WTC11 (cell line): ENCODE measurements at regions not wholly inside any gene's neighbourhood (a gene's known extent, or its start where the extent isn't known, plus 50 kb on each side); places are given as distances from the start of the nearest gene placed in this dataset.

ENCODE experiments used
- ATAC-seq: fragments of 200-7000 bp; cut with Tn5 transposase; 2 replicates; pipeline ENCODE4 v1.10.0; 2021; ENCODE audit warnings: mild to moderate bottlenecking, moderate library complexity
- CTCF ChIA-PET: fragments of 300-600 bp; sonication (Branson Sonifier 250); formaldehyde crosslinking; loops from one replicate; lab custom pipeline; 2021; ENCODE audit warnings: antibody characterized with exemption; lab: Charles Lee
- POLR2A ChIA-PET: fragments of 350-600 bp; sonication (Branson Sonifier 250); formaldehyde crosslinking; loops from one replicate; lab custom pipeline; 2021; ENCODE audit warnings: antibody characterized with exemption; lab: Charles Lee
- DNase-seq: peaks from one replicate; pipeline ENCODE4 v3.0.0; 2021; ENCODE audit warnings: low spot score
- H3K27ac Mint-ChIP-seq: 2 replicates; pipeline ENCODE4 v1.8.0; 2021; ENCODE audit warnings: mixed read lengths
- H3K27me3 Mint-ChIP-seq: 2 replicates; pipeline ENCODE4 v1.8.0; 2021; ENCODE audit warnings: low read depth, mild to moderate bottlenecking, moderate library complexity, mixed read lengths
- H3K36me3 Mint-ChIP-seq: 2 replicates; pipeline ENCODE4 v1.8.0; 2021; ENCODE audit warnings: mixed read lengths
- H3K4me1 Mint-ChIP-seq: 2 replicates; pipeline ENCODE4 v1.8.0; 2022; ENCODE audit warnings: mixed read lengths
- H3K4me3 Mint-ChIP-seq: 2 replicates; pipeline ENCODE4 v1.8.0; 2021; ENCODE audit warnings: mild to moderate bottlenecking, moderate library complexity, mixed read lengths
- H3K9me3 Mint-ChIP-seq: 2 replicates; pipeline ENCODE4 v1.8.0; 2021; ENCODE audit warnings: mixed read lengths
- ESRRA ChIP-seq: sonication (generic); formaldehyde crosslinking; IDR thresholded peaks from 2 replicates; pipeline ENCODE4 v1.8.1; 2022; ENCODE audit warnings: mild to moderate bottlenecking, missing genetic modification reagents, borderline replicate concordance
- FOXJ3 ChIP-seq: sonication (generic); formaldehyde crosslinking; IDR thresholded peaks from 2 replicates; pipeline ENCODE4 v1.9.0; 2021; ENCODE audit warnings: missing genetic modification reagents, mild to moderate bottlenecking, borderline replicate concordance
- FOXK1 ChIP-seq: sonication (generic); formaldehyde crosslinking; IDR thresholded peaks from 2 replicates; pipeline ENCODE4 v1.8.0; 2022; ENCODE audit warnings: mild to moderate bottlenecking, moderate library complexity, missing genetic modification reagents
- FOXP1 ChIP-seq: sonication (generic); formaldehyde crosslinking; IDR thresholded peaks from 2 replicates; pipeline ENCODE4 v1.8.0; 2022; ENCODE audit warnings: missing genetic modification reagents, mild to moderate bottlenecking, moderate library complexity, borderline replicate concordance
- GABPB1 ChIP-seq: sonication (generic); formaldehyde crosslinking; IDR thresholded peaks from 2 replicates; pipeline ENCODE4 v1.8.1; 2023; ENCODE audit warnings: mild to moderate bottlenecking, missing genetic modification reagents
- GRHL2 ChIP-seq: fragments of 250-450 bp; sonication (Bioruptor Pico); IDR thresholded peaks from 2 replicates; pipeline ENCODE4 v1.8.0; 2022; ENCODE audit warnings: mild to moderate bottlenecking, moderate library complexity; ENCODE audit not compliant: insufficient replicate concordance, severe bottlenecking
- MXD4 ChIP-seq: fragments of 250-450 bp; sonication (Bioruptor Pico); IDR thresholded peaks from 2 replicates; pipeline ENCODE4 v1.8.0; 2021; ENCODE audit warnings: mild to moderate bottlenecking, moderate library complexity, borderline replicate concordance
- NFATC4 ChIP-seq: fragments of 250-450 bp; sonication (Bioruptor Pico); IDR thresholded peaks from 2 replicates; pipeline ENCODE4 v1.9.0; 2021; ENCODE audit warnings: mild to moderate bottlenecking
- NFYB ChIP-seq: sonication (generic); formaldehyde crosslinking; conservative IDR thresholded peaks from 2 replicates; pipeline ENCODE4 v1.8.0; 2022; ENCODE audit warnings: low read depth, missing genetic modification reagents
- RELA ChIP-seq: sonication (generic); formaldehyde crosslinking; IDR thresholded peaks from 2 replicates; pipeline ENCODE4 v1.8.1; 2022; ENCODE audit warnings: missing genetic modification reagents, mild to moderate bottlenecking, borderline replicate concordance
- SMAD4 ChIP-seq: sonication (generic); formaldehyde crosslinking; IDR thresholded peaks from 2 replicates; pipeline ENCODE4 v1.8.0; 2022; ENCODE audit warnings: mild to moderate bottlenecking, missing genetic modification reagents
- SOX15 ChIP-seq: fragments of 250-450 bp; sonication (Bioruptor Pico); IDR thresholded peaks from 2 replicates; pipeline ENCODE4 v1.9.0; 2021; ENCODE audit warnings: mild to moderate bottlenecking
- ZNF219 ChIP-seq: sonication (generic); formaldehyde crosslinking; IDR thresholded peaks from 2 replicates; pipeline ENCODE4 v1.8.0; 2023; ENCODE audit warnings: missing genetic modification reagents, mild to moderate bottlenecking, borderline replicate concordance
- ZNF396 ChIP-seq: fragments of 250-450 bp; sonication (Bioruptor Pico); IDR thresholded peaks from 2 replicates; pipeline ENCODE4 v1.8.0; 2021; ENCODE audit warnings: mild to moderate bottlenecking, moderate library complexity, borderline replicate concordance
- ZNF423 ChIP-seq: fragments of 250-450 bp; sonication (Bioruptor Pico); IDR thresholded peaks from 2 replicates; pipeline ENCODE4 v2.1.2; 2022; ENCODE audit warnings: mild to moderate bottlenecking, moderate library complexity
- TF ChIP-seq, protein P1 (sequence below): fragments of 250-450 bp; sonication (Bioruptor Pico); conservative IDR thresholded peaks from 2 replicates; pipeline ENCODE4 v1.9.0; 2021; ENCODE audit warnings: mild to moderate bottlenecking
- TF ChIP-seq, protein P2 (sequence below): sonication (generic); formaldehyde crosslinking; IDR thresholded peaks from 2 replicates; pipeline ENCODE4 v1.8.0; 2022; ENCODE audit warnings: mild to moderate bottlenecking, missing genetic modification reagents
- TF ChIP-seq, protein P3 (sequence below): fragments of 250-450 bp; sonication (Bioruptor Pico); IDR thresholded peaks from 2 replicates; pipeline ENCODE4 v1.9.0; 2021; ENCODE audit warnings: mild to moderate bottlenecking
- TF ChIP-seq, protein P4 (sequence below): sonication (generic); formaldehyde crosslinking; IDR thresholded peaks from 2 replicates; pipeline ENCODE4 v1.8.1; 2022; ENCODE audit warnings: missing genetic modification reagents, borderline replicate concordance
- TF ChIP-seq, protein P5 (sequence below): fragments of 250-450 bp; sonication (Bioruptor Pico); IDR thresholded peaks from 2 replicates; pipeline ENCODE4 v1.9.0; 2021; ENCODE audit warnings: mild to moderate bottlenecking
- TF ChIP-seq, protein P6 (sequence below): sonication (generic); formaldehyde crosslinking; IDR thresholded peaks from 2 replicates; pipeline ENCODE4 v1.8.1; 2023; ENCODE audit warnings: mild to moderate bottlenecking, missing genetic modification reagents
- TF ChIP-seq, protein P7 (sequence below): sonication (generic); formaldehyde crosslinking; IDR thresholded peaks from 2 replicates; pipeline ENCODE4 v1.8.0; 2023; ENCODE audit warnings: missing genetic modification reagents, mild to moderate bottlenecking, borderline replicate concordance

DNA sequence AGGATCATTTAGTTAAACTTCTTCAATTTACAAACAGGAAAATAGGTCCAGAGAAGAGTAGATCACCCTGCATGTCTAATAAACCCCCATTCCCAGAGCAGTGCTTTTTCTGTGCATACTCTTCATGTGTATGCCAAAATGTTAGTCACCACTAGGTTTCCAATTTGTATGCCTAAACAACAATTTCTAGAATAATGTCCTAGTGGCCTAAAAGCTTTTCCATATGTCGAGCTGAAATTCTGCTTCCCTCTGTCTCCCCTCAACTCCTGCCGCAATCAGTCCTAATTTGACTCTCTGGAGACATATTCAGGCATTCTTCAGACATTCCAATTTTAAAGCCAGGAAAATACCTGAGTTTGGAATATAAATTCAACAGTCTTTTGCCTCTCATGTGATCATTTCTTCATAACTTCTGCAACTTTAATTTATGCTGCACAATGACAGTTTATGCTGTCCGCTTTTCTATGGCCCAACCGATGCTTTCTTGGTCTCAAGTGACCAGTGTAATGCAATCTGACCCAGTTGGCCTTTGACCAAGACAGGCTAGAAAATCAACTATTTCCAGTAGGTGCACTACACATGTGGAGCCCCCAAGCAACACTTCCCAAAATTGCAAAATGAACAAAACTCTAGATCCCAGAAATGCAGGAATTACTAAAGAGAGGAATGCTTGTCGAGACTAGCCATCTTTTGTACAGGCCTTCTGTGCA lies 122.9 kb upstream of the FMR1 start (continued):
- TF ChIP-seq MXD4 (CRISPR knock-in tag) (no peak), GRHL2 (CRISPR knock-in tag) (no peak), SOX15 (CRISPR knock-in tag) (no peak), ZNF219 (CRISPR knock-in tag) (no peak)
- TF ChIP-seq, protein P1, sequence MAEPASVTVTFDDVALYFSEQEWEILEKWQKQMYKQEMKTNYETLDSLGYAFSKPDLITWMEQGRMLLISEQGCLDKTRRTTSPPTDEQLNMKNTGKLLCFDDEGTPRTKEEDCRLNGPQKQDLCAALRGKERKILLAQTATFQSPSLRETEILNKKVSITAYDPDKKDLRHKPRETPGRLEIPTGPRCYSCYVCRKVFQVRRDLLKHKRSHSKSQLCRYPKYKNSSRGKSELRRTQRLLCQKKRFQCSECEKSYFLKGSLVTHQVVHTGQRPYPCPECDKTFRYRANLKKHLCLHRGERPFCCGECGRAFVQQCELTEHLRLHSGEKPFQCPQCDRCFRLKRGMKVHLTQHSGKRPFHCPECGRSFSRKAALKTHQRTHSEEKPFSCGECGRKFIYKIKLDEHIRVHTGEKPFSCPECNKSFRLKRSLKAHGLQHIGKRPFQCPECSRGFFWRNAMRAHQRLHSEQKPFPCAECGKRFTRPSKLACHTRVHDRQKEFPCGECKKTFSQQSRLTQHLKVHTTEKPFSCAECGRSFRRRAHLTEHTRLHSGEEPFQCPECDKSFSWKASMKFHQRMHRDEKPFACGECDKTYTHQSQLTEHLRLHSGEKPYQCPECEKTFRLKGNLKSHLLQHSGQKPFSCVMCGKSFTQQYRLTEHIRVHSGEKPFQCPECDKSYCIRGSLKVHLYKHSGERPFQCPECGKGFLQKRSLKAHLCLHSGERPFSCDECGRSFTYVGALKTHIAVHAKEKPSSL (CRISPR knock-in tag) = no peak
- TF ChIP-seq, protein P2, sequence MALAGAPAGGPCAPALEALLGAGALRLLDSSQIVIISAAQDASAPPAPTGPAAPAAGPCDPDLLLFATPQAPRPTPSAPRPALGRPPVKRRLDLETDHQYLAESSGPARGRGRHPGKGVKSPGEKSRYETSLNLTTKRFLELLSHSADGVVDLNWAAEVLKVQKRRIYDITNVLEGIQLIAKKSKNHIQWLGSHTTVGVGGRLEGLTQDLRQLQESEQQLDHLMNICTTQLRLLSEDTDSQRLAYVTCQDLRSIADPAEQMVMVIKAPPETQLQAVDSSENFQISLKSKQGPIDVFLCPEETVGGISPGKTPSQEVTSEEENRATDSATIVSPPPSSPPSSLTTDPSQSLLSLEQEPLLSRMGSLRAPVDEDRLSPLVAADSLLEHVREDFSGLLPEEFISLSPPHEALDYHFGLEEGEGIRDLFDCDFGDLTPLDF (CRISPR knock-in tag) = no peak

DNA sequence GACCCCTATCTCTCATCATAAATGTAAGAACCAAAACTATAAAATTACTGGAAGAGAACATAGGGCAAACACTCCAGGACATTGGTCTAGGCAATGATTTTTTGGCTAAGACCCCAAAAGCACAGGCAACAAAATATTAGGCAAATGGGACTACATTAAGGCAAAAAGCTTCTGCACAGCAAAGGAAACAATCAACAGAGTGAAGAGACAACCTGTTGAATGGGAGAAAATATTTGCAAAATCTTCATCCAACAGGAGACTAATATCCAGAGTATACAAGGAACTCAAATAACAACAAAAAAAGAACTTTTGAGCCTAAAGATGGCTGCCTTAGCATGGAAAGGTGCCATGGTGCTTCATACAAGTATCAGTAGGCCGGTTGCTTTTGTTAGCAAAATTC lies 111.1 kb upstream of the FMR1 start:
- H3K4me1 Mint-ChIP-seq = no peaks in the 10 kb centered on the region
- ATAC-seq = no peak
- H3K36me3 Mint-ChIP-seq = peaks cover 10% of the 10 kb centered on the region
- no peak overlapping the region for H3K27ac Mint-ChIP-seq
- CTCF ChIA-PET = no interaction called here
- peaks cover 53% of the 10 kb centered on the region for H3K9me3 Mint-ChIP-seq
- no peaks in the 10 kb centered on the region; the same call in 1 of the 2 replicates for H3K27me3 Mint-ChIP-seq
- DNase-seq = no peak
- no peak overlapping the region for H3K4me3 Mint-ChIP-seq
- POLR2A ChIA-PET = no interaction called here
- TF ChIP-seq FOXK1 (CRISPR knock-in tag) (no peak), GABPB1 (no peak), RELA (CRISPR knock-in tag) (no peak), ZNF396 (CRISPR knock-in tag) (no peak), NFYB (CRISPR knock-in tag) (no peak), FOXJ3 (CRISPR knock-in tag) (no peak), FOXP1 (CRISPR knock-in tag) (no peak), ESRRA (CRISPR knock-in tag) (no peak), SMAD4 (no peak), ZNF423 (CRISPR knock-in tag) (no peak), NFATC4 (CRISPR knock-in tag) (no peak), GRHL2 (CRISPR knock-in tag) (no peak)
- TF ChIP-seq, protein P3, sequence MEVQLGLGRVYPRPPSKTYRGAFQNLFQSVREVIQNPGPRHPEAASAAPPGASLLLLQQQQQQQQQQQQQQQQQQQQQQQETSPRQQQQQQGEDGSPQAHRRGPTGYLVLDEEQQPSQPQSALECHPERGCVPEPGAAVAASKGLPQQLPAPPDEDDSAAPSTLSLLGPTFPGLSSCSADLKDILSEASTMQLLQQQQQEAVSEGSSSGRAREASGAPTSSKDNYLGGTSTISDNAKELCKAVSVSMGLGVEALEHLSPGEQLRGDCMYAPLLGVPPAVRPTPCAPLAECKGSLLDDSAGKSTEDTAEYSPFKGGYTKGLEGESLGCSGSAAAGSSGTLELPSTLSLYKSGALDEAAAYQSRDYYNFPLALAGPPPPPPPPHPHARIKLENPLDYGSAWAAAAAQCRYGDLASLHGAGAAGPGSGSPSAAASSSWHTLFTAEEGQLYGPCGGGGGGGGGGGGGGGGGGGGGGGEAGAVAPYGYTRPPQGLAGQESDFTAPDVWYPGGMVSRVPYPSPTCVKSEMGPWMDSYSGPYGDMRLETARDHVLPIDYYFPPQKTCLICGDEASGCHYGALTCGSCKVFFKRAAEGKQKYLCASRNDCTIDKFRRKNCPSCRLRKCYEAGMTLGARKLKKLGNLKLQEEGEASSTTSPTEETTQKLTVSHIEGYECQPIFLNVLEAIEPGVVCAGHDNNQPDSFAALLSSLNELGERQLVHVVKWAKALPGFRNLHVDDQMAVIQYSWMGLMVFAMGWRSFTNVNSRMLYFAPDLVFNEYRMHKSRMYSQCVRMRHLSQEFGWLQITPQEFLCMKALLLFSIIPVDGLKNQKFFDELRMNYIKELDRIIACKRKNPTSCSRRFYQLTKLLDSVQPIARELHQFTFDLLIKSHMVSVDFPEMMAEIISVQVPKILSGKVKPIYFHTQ = no peak
- TF ChIP-seq, protein P4, sequence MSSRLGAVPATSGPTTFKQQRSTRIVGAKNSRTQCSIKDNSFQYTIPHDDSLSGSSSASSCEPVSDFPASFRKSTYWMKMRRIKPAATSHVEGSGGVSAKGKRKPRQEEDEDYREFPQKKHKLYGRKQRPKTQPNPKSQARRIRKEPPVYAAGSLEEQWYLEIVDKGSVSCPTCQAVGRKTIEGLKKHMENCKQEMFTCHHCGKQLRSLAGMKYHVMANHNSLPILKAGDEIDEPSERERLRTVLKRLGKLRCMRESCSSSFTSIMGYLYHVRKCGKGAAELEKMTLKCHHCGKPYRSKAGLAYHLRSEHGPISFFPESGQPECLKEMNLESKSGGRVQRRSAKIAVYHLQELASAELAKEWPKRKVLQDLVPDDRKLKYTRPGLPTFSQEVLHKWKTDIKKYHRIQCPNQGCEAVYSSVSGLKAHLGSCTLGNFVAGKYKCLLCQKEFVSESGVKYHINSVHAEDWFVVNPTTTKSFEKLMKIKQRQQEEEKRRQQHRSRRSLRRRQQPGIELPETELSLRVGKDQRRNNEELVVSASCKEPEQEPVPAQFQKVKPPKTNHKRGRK (CRISPR knock-in tag) = no peak
- TF ChIP-seq, protein P5, sequence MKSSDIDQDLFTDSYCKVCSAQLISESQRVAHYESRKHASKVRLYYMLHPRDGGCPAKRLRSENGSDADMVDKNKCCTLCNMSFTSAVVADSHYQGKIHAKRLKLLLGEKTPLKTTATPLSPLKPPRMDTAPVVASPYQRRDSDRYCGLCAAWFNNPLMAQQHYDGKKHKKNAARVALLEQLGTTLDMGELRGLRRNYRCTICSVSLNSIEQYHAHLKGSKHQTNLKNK (CRISPR knock-in tag) = no peak
- TF ChIP-seq, protein P6, sequence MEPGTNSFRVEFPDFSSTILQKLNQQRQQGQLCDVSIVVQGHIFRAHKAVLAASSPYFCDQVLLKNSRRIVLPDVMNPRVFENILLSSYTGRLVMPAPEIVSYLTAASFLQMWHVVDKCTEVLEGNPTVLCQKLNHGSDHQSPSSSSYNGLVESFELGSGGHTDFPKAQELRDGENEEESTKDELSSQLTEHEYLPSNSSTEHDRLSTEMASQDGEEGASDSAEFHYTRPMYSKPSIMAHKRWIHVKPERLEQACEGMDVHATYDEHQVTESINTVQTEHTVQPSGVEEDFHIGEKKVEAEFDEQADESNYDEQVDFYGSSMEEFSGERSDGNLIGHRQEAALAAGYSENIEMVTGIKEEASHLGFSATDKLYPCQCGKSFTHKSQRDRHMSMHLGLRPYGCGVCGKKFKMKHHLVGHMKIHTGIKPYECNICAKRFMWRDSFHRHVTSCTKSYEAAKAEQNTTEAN (CRISPR knock-in tag) = no peak
- TF ChIP-seq, protein P7, sequence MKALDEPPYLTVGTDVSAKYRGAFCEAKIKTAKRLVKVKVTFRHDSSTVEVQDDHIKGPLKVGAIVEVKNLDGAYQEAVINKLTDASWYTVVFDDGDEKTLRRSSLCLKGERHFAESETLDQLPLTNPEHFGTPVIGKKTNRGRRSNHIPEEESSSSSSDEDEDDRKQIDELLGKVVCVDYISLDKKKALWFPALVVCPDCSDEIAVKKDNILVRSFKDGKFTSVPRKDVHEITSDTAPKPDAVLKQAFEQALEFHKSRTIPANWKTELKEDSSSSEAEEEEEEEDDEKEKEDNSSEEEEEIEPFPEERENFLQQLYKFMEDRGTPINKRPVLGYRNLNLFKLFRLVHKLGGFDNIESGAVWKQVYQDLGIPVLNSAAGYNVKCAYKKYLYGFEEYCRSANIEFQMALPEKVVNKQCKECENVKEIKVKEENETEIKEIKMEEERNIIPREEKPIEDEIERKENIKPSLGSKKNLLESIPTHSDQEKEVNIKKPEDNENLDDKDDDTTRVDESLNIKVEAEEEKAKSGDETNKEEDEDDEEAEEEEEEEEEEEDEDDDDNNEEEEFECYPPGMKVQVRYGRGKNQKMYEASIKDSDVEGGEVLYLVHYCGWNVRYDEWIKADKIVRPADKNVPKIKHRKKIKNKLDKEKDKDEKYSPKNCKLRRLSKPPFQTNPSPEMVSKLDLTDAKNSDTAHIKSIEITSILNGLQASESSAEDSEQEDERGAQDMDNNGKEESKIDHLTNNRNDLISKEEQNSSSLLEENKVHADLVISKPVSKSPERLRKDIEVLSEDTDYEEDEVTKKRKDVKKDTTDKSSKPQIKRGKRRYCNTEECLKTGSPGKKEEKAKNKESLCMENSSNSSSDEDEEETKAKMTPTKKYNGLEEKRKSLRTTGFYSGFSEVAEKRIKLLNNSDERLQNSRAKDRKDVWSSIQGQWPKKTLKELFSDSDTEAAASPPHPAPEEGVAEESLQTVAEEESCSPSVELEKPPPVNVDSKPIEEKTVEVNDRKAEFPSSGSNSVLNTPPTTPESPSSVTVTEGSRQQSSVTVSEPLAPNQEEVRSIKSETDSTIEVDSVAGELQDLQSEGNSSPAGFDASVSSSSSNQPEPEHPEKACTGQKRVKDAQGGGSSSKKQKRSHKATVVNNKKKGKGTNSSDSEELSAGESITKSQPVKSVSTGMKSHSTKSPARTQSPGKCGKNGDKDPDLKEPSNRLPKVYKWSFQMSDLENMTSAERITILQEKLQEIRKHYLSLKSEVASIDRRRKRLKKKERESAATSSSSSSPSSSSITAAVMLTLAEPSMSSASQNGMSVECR (CRISPR knock-in tag) = no peak
